ENCODE measurements at regions not wholly inside any gene's neighbourhood (a gene's known extent, or its start where the extent isn't known, plus 50 kb on each side); places are given as distances from the start of the nearest gene placed in this dataset.

- no peak overlapping the region for H3K4me3 ChIP-seq
- DNase-seq (ENCODE audit: low spot score) = no peak
- TF ChIP-seq CTCF (IDR thresholded peaks at IDR 0.05) = no peak
- peak overlapping the region; percentile 52 to 56 for H3K27ac ChIP-seq
Measured at GRCh38 chrX:13121020-13121555, 76.7 kb upstream of the FAM9C start.

DNA sequence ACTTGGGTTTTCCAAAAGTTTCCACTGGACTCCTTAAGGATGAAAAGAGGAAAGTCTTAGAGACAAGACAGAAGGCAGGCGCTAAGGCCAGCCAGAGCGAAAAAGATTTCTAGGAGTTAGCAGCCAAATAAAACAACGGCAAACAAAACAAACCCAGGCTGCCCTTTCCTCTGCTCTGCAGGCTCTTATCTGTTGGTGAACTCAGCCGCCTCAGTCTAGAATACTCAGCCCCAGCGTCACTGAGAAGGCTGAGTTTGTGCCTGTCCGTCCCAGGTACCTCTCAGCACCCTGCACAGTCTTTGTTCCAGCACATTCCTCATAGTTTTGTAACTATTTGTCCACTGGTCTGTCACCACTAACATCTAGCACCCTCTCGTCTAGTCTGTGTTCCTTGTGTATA, 75.6 kb upstream of the FAM9C start:
- no peak for TF ChIP-seq CTCF (IDR thresholded peaks at IDR 0.05)
- DNase-seq (ENCODE audit: low spot score) = no peak
- Histone ChIP-seq H3K27ac (peak overlapping the region; percentile 56 to 78), H3K4me3 (no peak overlapping the region)

- Histone ChIP-seq H3K4me3 (no peak overlapping the region), H3K27ac (peak overlapping the region; percentile 56 to 78)
- no peak for DNase-seq (ENCODE audit: low spot score)
- TF ChIP-seq CTCF (IDR thresholded peaks at IDR 0.05) = no peak
Measured at GRCh38 chrX:13119386-13119785, 75.0 kb upstream of the FAM9C start.

- Histone ChIP-seq H3K27ac (peak overlapping the region; percentile 21 to 42), H3K4me3 (no peak overlapping the region)
- no peak for DNase-seq (ENCODE audit: low spot score)
- TF ChIP-seq CTCF (IDR thresholded peaks at IDR 0.05) = no peak
Measured at GRCh38 chrX:13115146-13115855, 70.9 kb upstream of the FAM9C start.

- Histone ChIP-seq H3K4me3 (no peak overlapping the region), H3K27ac (no peak overlapping the region)
- no peak for DNase-seq (ENCODE audit: low spot score)
- no peak for TF ChIP-seq CTCF (IDR thresholded peaks at IDR 0.05)
Measured at GRCh38 chrX:13112499-13112898, 68.1 kb upstream of the FAM9C start.

DNA sequence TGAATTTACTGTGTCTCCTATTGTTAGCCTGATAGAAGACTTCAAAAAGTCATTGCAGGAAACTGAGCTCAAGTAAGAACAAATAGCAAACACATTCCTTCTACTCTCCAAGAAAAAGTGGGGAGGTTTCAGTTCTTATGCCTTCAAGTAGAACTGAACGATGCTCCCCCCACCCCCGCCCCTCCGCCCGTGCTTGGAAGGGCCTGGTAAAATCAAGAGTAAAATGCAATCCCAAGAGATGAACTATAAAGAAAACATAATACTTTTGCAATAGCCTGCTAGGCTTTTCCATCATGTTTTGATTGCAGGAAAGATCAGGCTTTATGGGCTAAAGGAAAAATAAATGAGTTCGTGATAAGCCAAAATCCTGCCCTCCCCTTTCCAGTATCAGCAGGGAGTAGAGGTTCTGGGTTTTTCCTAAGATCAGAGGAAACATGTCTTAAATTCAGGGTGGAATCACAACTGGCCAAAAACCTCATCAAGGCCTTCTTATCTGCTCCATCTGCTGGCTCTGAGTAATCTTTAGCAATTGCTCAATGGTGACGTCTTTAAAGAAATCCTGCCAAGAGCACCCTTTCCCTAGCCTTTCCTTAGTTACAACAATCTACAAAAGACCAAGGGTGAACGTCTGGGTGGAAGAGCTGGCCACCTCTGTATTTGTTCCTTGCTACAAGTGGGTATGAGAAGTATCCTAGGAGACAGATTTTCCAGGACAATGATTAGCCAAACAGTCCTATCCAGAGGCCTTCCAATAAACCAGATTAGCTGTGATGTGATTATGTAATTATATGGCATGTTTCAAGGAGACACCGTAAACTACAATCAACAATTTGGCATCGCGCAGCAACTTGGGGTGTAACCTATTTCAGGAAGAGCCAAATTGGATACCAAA, 66.3 kb upstream of the FAM9C start:
- peak overlapping the region; percentile 54 to 67 for H3K27ac ChIP-seq
- no peak for TF ChIP-seq CTCF (IDR thresholded peaks at IDR 0.05)
- no peak overlapping the region for H3K4me3 ChIP-seq
- DNase-seq (ENCODE audit: low spot score) = no peak

All from coronary artery (tissue), 2 donors.